ENCODE measurements at regions not wholly inside any gene's neighbourhood (a gene's known extent, or its start where the extent isn't known, plus 50 kb on each side); places are given as distances from the start of the nearest gene placed in this dataset.
A peak's percentile ranks its signal among the peaks of the same experiment; 100 is the strongest.
"Not testable (repeated sequence)": the region's sequence is repeated elsewhere in the genome, so short reads cannot be mapped to it uniquely, and the experiment has no call there.

- DNase-seq (ENCODE audit: low read depth, low spot score) = no peak
- H3K27ac ChIP-seq = no peak overlapping the region
These were observed 87.9 kb upstream of the RPL38 start for GRCh38 chr17:74115586-74115985.

GRCh38 chr17:74116087-74116717 lies 87.3 kb upstream of the RPL38 start:
- H3K27ac ChIP-seq = no peak overlapping the region
- DNase-seq (ENCODE audit: low read depth, low spot score) = no peak

DNA sequence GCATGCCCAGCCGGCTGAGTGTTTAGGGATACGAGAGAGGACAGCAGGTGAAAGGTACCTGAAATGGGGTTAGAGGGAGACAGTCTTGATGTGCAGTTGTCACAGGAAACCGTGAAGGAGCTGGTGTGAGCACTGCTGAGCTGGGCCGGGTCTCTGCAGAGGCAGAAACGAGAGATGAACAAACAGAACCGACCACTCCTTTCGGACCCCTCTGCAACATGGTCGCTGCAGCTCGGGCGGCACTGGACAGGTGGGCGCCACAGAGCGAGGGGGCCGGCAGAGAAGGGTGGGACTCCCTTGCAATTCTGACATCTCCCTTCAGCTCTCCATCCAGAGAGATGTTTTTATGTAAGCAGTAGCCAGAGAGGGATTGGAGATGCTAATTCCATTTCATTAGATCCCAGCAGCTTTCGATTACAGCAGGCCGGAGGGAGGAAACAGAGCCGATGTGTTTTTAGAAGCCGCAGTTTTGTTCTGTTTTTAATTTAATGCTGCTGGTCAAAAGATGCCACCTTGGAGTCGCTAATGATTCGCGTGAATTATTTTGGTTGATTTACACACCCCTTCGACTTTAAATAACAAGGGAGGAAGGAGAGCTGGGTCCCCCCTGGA lies 86.3 kb upstream of the RPL38 start:
- no peak for DNase-seq (ENCODE audit: low read depth, low spot score)
- H3K27ac ChIP-seq = no peak overlapping the region

DNA sequence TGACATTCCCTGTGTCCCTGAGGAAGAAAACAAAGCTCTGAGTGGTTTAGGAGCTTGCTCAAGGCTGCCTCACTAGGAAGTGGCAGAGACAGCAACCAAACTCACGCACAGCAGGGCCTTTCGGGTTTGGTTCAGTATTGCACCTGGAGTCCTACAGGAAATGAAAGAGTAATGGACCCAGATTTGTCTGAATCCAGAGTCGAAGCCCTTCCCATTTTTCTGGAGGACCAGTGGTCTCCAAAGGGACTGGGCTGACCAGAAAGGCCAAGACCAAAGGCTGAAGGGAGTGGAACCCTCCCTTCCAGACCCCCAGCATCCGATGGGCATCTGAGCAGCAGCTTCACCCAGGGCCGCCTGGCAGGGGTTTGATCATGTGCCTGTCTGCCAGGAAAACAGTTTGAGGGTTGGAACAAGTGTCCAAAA lies 85.5 kb upstream of the RPL38 start:
- no peak for DNase-seq (ENCODE audit: low read depth, low spot score)
- no peak overlapping the region for H3K27ac ChIP-seq

DNA sequence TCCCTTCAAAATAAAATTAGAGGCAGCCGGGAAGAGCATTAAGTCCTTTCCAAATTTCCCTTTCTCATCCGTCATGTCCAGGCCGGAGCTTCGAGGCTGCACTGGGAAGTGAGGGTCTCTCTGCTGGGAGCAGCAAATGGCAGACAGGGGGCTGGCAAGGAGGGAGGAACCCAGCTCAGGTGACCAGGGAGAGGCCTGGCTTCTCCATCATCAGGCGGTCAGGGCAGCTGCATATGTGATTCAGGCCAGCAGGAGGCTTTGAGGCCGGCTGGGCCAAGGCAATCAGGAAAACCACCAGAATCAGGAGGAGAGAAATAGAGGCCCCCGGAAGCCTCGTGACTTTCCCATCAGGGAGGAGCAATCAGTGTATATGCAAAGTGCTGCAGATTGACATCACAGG lies 85.0 kb upstream of the RPL38 start:
- DNase-seq (ENCODE audit: low read depth, low spot score) = no peak

GRCh38 chr17:74119049-74119580 lies 84.4 kb upstream of the RPL38 start:
- H3K27ac ChIP-seq = no peak overlapping the region
- DNase-seq (ENCODE audit: low read depth, low spot score) = no peak

More for the DNA sequence above, 85.0 kb upstream of the RPL38 start:
- H3K27ac ChIP-seq = no peak overlapping the region

- no peak overlapping the region for H3K27ac ChIP-seq
These were observed 83.5 kb upstream of the RPL38 start for GRCh38 chr17:74119965-74120364.

GRCh38 chr17:74123350-74123749 lies 80.1 kb upstream of the RPL38 start:
- DNase-seq (ENCODE audit: low read depth, low spot score) = no peak
- no peak overlapping the region for H3K27ac ChIP-seq

More at GRCh38 chr17:74119965-74120364, 83.5 kb upstream of the RPL38 start:
- no peak for DNase-seq (ENCODE audit: low read depth, low spot score)

DNA sequence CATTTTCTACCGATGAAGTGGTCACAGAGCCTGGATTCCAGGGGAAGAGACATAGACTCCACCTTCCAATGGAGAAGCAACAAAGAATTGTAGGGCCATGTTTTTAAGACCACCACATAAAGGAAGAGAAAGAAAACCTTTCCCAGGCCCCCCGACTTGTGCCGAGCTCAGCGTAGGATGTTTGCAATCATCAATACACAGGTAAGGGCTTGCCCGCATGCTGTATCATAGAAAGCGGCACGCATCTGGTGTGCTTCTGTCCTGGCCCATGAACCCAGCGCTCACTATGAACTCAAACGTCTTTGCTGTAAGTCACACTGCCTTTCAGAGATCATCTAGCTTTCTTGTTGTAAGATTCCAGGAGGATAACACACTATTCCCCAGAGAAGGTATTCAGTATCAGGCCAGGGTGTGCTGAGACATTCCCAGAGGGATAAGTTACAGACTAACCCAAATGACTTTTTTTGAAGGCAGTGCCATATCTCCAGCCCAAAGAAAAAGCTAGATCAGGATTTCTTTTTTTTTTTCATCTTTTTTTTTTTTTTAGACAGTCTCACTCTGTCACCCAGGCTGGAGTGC lies 79.5 kb upstream of the RPL38 start:
- H3K27ac ChIP-seq = no peak overlapping the region
- no peak for DNase-seq (ENCODE audit: low read depth, low spot score)

DNA sequence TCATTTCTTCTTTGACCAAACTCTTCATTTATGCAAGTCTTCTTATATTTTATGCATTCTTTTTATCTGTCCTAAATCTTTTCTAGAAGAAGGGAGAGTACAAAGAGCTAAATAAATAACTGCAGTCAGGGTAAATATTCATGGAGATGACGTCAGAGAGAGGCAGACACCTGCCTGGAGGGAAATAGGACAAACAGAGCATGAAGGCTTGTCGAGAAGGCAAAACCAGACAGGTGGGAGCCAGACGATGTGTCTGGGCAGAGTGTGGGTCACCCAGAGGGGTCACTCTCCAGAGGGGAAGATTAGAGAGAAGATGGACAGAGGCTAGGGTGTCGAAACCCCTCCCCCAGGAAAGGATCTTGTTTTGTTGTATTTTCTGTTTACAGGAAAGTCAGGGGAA lies 78.3 kb upstream of the RPL38 start:
- no peak for DNase-seq (ENCODE audit: low read depth, low spot score)
- H3K27ac ChIP-seq = no peak overlapping the region

DNA sequence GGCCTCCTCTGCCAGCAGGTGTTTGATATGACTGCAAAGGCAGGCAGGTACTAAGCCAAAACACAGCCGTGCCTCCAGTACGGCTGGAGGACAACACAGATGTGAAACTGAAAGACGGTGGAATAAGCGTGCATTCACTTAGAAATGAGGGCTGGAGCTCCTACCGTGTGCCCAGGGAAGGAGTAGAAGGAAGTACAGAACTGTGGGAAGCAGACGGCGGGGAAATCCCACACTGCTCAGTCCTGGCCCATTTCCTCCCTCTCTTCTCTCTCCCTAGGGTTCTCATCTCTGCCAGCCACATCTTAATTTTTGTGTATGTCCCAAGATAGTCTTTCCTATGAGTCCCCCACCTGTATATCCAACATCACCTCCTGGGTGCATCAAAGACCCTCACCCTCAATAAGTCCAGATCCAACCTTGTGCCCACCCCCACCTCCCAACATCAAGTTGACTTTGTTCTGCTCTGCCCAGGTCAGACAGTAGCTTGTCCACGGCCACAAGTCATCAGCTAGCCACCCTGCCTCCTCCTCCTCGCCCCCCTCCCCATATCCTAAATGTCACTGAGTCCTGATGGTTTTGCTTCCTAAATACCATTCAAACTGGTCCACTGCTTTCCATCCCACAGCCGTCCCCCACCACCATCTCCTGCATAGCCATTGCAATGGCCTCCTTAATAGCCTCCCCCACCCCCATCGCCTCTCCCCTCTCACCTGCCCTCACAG lies 77.1 kb upstream of the RPL38 start:
- DNase-seq (ENCODE audit: low read depth, low spot score) = no peak

GRCh38 chr17:74126959-74127358 lies 76.5 kb upstream of the RPL38 start:
- no peak overlapping the region for H3K27ac ChIP-seq
- DNase-seq (ENCODE audit: low read depth, low spot score) = no peak

More for the DNA sequence above, 77.1 kb upstream of the RPL38 start:
- no peak overlapping the region for H3K27ac ChIP-seq

GRCh38 chr17:74128456-74129211 lies 74.8 kb upstream of the RPL38 start:
- no peak for DNase-seq (ENCODE audit: low read depth, low spot score)
- no peak overlapping the region for H3K27ac ChIP-seq

- DNase-seq (ENCODE audit: low read depth, low spot score); H3K27ac ChIP-seq: not testable (repeated sequence)
These were observed 73.7 kb upstream of the RPL38 start for GRCh38 chr17:74129800-74130199.

DNA sequence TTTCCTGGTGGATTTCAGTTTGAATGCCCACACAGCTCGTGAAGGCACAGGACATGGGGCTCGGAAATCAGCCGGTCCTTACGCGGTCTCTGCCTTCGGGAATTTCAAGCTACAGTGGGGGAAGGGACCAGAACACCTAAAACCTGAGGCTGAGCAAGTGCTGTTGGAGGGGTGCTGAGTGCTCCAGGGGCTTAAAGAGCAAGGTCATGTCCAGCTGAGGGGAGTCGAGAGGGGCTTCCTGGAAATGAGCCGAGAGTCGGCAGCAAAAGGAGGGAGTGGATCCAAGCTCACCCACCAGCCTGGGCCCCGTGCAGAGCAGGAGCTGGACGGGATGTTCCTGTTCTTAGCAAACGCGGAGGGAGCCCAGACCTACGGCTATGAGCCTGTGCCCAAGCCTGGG lies 73.2 kb upstream of the RPL38 start:
- DNase-seq (ENCODE audit: low read depth, low spot score) = no peak
- no peak overlapping the region for H3K27ac ChIP-seq

GRCh38 chr17:74130841-74131240 lies 72.6 kb upstream of the RPL38 start:
- H3K27ac ChIP-seq = no peak overlapping the region
- DNase-seq (ENCODE audit: low read depth, low spot score) = no peak

GRCh38 chr17:74132354-74132753 lies 71.1 kb upstream of the RPL38 start:
- peak; percentile 20 for DNase-seq (ENCODE audit: low read depth, low spot score)
- no peak overlapping the region for H3K27ac ChIP-seq

DNA sequence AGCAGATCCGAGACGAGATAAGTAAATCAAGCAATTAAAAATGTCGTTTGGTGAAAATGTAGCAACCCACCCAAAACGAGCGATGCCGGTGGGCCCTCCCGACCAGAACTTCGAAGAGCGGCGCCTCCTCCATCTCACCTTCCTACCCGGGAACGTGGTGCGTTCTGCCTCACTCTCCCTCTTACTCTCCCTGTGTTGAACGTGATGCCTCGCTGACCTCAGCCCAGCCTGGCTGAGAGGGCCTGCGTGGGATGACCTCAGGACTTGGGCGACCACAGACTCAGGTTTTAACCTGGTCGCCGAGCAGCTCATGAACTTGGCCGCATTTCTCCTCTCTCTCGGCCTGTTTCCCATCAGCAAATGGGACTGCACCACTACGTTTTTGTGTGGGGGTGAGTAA lies 69.7 kb upstream of the RPL38 start:
- no peak overlapping the region for H3K27ac ChIP-seq
- no peak for DNase-seq (ENCODE audit: low read depth, low spot score)

GRCh38 chr17:74134234-74134633 lies 69.2 kb upstream of the RPL38 start:
- H3K27ac ChIP-seq; DNase-seq (ENCODE audit: low read depth, low spot score): not testable (repeated sequence)

- no peak for DNase-seq (ENCODE audit: low read depth, low spot score)
These were observed 68.5 kb upstream of the RPL38 start for GRCh38 chr17:74134991-74135390.

More at GRCh38 chr17:74134991-74135390, 68.5 kb upstream of the RPL38 start:
- H3K27ac ChIP-seq = no peak overlapping the region

Measured in epithelial cell of prostate (primary cell).